ENCODE measurements at regions not wholly inside any gene's neighbourhood (a gene's known extent, or its start where the extent isn't known, plus 50 kb on each side); places are given as distances from the start of the nearest gene placed in this dataset.

GRCh38 chr7:47147213-47147631, 434.7 kb downstream of the TNS3 start:
- DNase-seq (ENCODE audit: low read depth), result peak; percentile 19

- no peak for DNase-seq (ENCODE audit: low read depth)
Observed at GRCh38 chr7:47145982-47146381, 435.9 kb downstream of the TNS3 start.

- no peak for DNase-seq (ENCODE audit: low read depth)
Observed at GRCh38 chr7:47145186-47145725, 436.7 kb downstream of the TNS3 start.

GRCh38 chr7:47143339-47143738, 438.6 kb downstream of the TNS3 start:
- peak; percentile 80 for DNase-seq (ENCODE audit: low read depth)

- DNase-seq (ENCODE audit: low read depth), result no peak
Observed at GRCh38 chr7:47142867-47143175, 439.1 kb downstream of the TNS3 start.

- DNase-seq (ENCODE audit: low read depth), result no peak
Observed at GRCh38 chr7:47142169-47142866, 439.6 kb downstream of the TNS3 start.

GRCh38 chr7:47132471-47132870, 449.4 kb downstream of the TNS3 start:
- peak; percentile 23 for DNase-seq (ENCODE audit: low read depth)

- no peak for DNase-seq (ENCODE audit: low read depth)
Observed at GRCh38 chr7:47128700-47129099, 453.2 kb downstream of the TNS3 start.

- DNase-seq (ENCODE audit: low read depth), result no peak
Observed at GRCh38 chr7:47125529-47125928, 456.4 kb downstream of the TNS3 start.

GRCh38 chr7:47119261-47119865, 462.5 kb downstream of the TNS3 start:
- no peak for DNase-seq (ENCODE audit: low read depth)

GRCh38 chr7:47104206-47104549, 477.7 kb downstream of the TNS3 start:
- no peak for DNase-seq (ENCODE audit: low read depth)

GRCh38 chr7:47103498-47104205, 478.3 kb downstream of the TNS3 start:
- DNase-seq (ENCODE audit: low read depth), result no peak

- no peak for DNase-seq (ENCODE audit: low read depth)
Observed at GRCh38 chr7:47102331-47102841, 479.5 kb downstream of the TNS3 start.

GRCh38 chr7:47100817-47101435, 481.0 kb downstream of the TNS3 start:
- DNase-seq (ENCODE audit: low read depth), result peak; percentile 81

GRCh38 chr7:47100148-47100816, 481.6 kb downstream of the TNS3 start:
- DNase-seq (ENCODE audit: low read depth), result no peak

GRCh38 chr7:47097431-47097830, 484.5 kb downstream of the TNS3 start:
- DNase-seq (ENCODE audit: low read depth), result no peak

GRCh38 chr7:47095946-47096345, 486.0 kb downstream of the TNS3 start:
- no peak for DNase-seq (ENCODE audit: low read depth)

- DNase-seq (ENCODE audit: low read depth), result no peak
Observed at GRCh38 chr7:47094462-47094861, 487.4 kb downstream of the TNS3 start.

GRCh38 chr7:47093320-47094234, 488.3 kb downstream of the TNS3 start:
- peak; percentile 22 for DNase-seq (ENCODE audit: low read depth)

GRCh38 chr7:47092336-47092735, 489.6 kb downstream of the TNS3 start:
- DNase-seq (ENCODE audit: low read depth), result peak; percentile 18

- DNase-seq (ENCODE audit: low read depth), result no peak
Observed at GRCh38 chr7:47091141-47091540, 490.8 kb downstream of the TNS3 start.
